Fibroblast of pulmonary artery (primary cell): ENCODE measurements at regions not wholly inside any gene's neighbourhood (a gene's known extent, or its start where the extent isn't known, plus 50 kb on each side); places are given as distances from the start of the nearest gene placed in this dataset.

ENCODE experiments used
- DNase-seq: peaks from one replicate; pipeline ENCODE4 v3.0.0-alpha.2; 2010; ENCODE audit warnings: low read depth
- H3K4me3 ChIP-seq: replicated peaks from 2 replicates; pipeline ENCODE4 v1.5.1; 2011; ENCODE audit warnings: low read depth, mild to moderate bottlenecking, control low read depth, low read length, moderate library complexity
- CTCF ChIP-seq: IDR thresholded peaks from 2 replicates; pipeline ENCODE4 v1.5.1; 2011; ENCODE audit warnings: mild to moderate bottlenecking, control low read depth, low read length, inconsistent platforms; ENCODE audit errors: missing control alignments

GRCh38 chr13:31631071-31631470 lies 108.3 kb upstream of the RXFP2 start:
- no peak for TF ChIP-seq CTCF
- peak; percentile 18 for DNase-seq
- no peak overlapping the region for H3K4me3 ChIP-seq

- no peak for DNase-seq
- no peak overlapping the region for H3K4me3 ChIP-seq
- no peak for TF ChIP-seq CTCF
Observed at GRCh38 chr13:31631746-31632145, 107.6 kb upstream of the RXFP2 start.

GRCh38 chr13:31638577-31638976 lies 100.7 kb upstream of the RXFP2 start:
- peak; percentile 86 for DNase-seq
- TF ChIP-seq CTCF: no peak
- H3K4me3 ChIP-seq: no peak overlapping the region

GRCh38 chr13:31639443-31640163 lies 99.7 kb upstream of the RXFP2 start:
- no peak for TF ChIP-seq CTCF
- no peak overlapping the region for H3K4me3 ChIP-seq
- DNase-seq: peak; percentile 52

GRCh38 chr13:31649766-31650165 lies 89.6 kb upstream of the RXFP2 start:
- no peak overlapping the region for H3K4me3 ChIP-seq
- TF ChIP-seq CTCF: no peak
- DNase-seq: no peak

- DNase-seq: no peak
- TF ChIP-seq CTCF: no peak
- no peak overlapping the region for H3K4me3 ChIP-seq
Observed at GRCh38 chr13:31653730-31654129, 85.6 kb upstream of the RXFP2 start.
